ENCODE measurements at regions not wholly inside any gene's neighbourhood (a gene's known extent, or its start where the extent isn't known, plus 50 kb on each side); places are given as distances from the start of the nearest gene placed in this dataset.

GRCh38 chr16:5852151-5852550 is 754.6 kb upstream of the EEF2KMT start:
- H3K9me3 Mint-ChIP-seq, result peaks cover 27% of the 10 kb centered on the region
- H3K4me1 Mint-ChIP-seq (ENCODE audit: low read depth), result peaks cover 2% of the 10 kb centered on the region
- no peaks in the 10 kb centered on the region for H3K36me3 Mint-ChIP-seq (ENCODE audit: low read depth)
- H3K27me3 Mint-ChIP-seq (ENCODE audit: low read depth), result no peaks in the 10 kb centered on the region
- no peak for DNase-seq (ENCODE audit: low spot score)
- no peak overlapping the region for H3K4me3 Mint-ChIP-seq
- H3K27ac Mint-ChIP-seq, result no peak overlapping the region

GRCh38 chr16:5851393-5851982 is 753.9 kb upstream of the EEF2KMT start:
- DNase-seq (ENCODE audit: low spot score), result no peak
- Mint-ChIP-seq H3K27me3 (ENCODE audit: low read depth) (no peaks in the 10 kb centered on the region), H3K27ac (no peak overlapping the region), H3K36me3 (ENCODE audit: low read depth) (no peaks in the 10 kb centered on the region), H3K9me3 (peaks cover 27% of the 10 kb centered on the region), H3K4me3 (no peak overlapping the region), H3K4me1 (ENCODE audit: low read depth) (peaks cover 2% of the 10 kb centered on the region)

GRCh38 chr16:5850632-5851392 is 753.2 kb upstream of the EEF2KMT start:
- H3K27me3 Mint-ChIP-seq (ENCODE audit: low read depth), result no peaks in the 10 kb centered on the region
- peaks cover 2% of the 10 kb centered on the region for H3K4me1 Mint-ChIP-seq (ENCODE audit: low read depth)
- no peaks in the 10 kb centered on the region for H3K36me3 Mint-ChIP-seq (ENCODE audit: low read depth)
- H3K4me3 Mint-ChIP-seq, result no peak overlapping the region
- DNase-seq (ENCODE audit: low spot score), result no peak
- H3K27ac Mint-ChIP-seq, result no peak overlapping the region
- H3K9me3 Mint-ChIP-seq, result peaks cover 27% of the 10 kb centered on the region

- Mint-ChIP-seq H3K27me3 (ENCODE audit: low read depth) (no peaks in the 10 kb centered on the region), H3K9me3 (peaks cover 34% of the 10 kb centered on the region), H3K27ac (no peak overlapping the region), H3K4me3 (no peak overlapping the region), H3K4me1 (ENCODE audit: low read depth) (no peaks in the 10 kb centered on the region), H3K36me3 (ENCODE audit: low read depth) (no peaks in the 10 kb centered on the region)
- DNase-seq (ENCODE audit: low spot score), result no peak
Measured at GRCh38 chr16:5845046-5845445, 747.5 kb upstream of the EEF2KMT start.

DNA sequence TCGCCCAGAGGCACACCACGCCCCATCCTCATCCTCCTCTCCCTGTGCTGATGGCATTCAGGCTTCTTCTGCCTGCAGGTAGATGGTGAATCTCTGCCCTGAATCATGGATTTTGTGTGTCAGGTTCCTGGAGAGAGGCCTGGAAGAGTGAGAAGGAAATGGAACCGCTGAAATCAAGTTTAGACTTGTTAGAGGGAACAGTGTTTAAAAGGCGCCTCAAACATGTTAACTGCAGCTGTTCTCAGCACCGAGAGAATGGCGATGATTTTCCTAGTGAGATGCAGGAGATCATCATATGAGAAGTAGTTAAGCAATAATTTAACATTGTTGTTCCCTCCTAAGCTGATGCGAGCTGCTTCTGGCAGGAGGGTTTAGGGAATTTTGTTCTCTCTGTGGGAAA is 744.4 kb upstream of the EEF2KMT start:
- DNase-seq (ENCODE audit: low spot score), result no peak
- no peaks in the 10 kb centered on the region for H3K4me1 Mint-ChIP-seq (ENCODE audit: low read depth)
- H3K36me3 Mint-ChIP-seq (ENCODE audit: low read depth), result no peaks in the 10 kb centered on the region
- H3K27ac Mint-ChIP-seq, result no peak overlapping the region
- peaks cover 49% of the 10 kb centered on the region for H3K9me3 Mint-ChIP-seq
- H3K27me3 Mint-ChIP-seq (ENCODE audit: low read depth), result no peaks in the 10 kb centered on the region
- no peak overlapping the region for H3K4me3 Mint-ChIP-seq

GRCh38 chr16:5838725-5839124 is 741.1 kb upstream of the EEF2KMT start:
- Mint-ChIP-seq H3K9me3 (peaks cover 60% of the 10 kb centered on the region), H3K4me3 (no peak overlapping the region), H3K4me1 (ENCODE audit: low read depth) (no peaks in the 10 kb centered on the region)

GRCh38 chr16:5838071-5838470 is 740.5 kb upstream of the EEF2KMT start:
- no peaks in the 10 kb centered on the region for H3K27me3 Mint-ChIP-seq (ENCODE audit: low read depth)
- H3K4me3 Mint-ChIP-seq, result no peak overlapping the region
- H3K27ac Mint-ChIP-seq, result no peak overlapping the region

More at GRCh38 chr16:5838725-5839124, 741.1 kb upstream of the EEF2KMT start:
- no peaks in the 10 kb centered on the region for H3K36me3 Mint-ChIP-seq (ENCODE audit: low read depth)
- no peaks in the 10 kb centered on the region for H3K27me3 Mint-ChIP-seq (ENCODE audit: low read depth)
- DNase-seq (ENCODE audit: low spot score), result no peak
- no peak overlapping the region for H3K27ac Mint-ChIP-seq

DNA sequence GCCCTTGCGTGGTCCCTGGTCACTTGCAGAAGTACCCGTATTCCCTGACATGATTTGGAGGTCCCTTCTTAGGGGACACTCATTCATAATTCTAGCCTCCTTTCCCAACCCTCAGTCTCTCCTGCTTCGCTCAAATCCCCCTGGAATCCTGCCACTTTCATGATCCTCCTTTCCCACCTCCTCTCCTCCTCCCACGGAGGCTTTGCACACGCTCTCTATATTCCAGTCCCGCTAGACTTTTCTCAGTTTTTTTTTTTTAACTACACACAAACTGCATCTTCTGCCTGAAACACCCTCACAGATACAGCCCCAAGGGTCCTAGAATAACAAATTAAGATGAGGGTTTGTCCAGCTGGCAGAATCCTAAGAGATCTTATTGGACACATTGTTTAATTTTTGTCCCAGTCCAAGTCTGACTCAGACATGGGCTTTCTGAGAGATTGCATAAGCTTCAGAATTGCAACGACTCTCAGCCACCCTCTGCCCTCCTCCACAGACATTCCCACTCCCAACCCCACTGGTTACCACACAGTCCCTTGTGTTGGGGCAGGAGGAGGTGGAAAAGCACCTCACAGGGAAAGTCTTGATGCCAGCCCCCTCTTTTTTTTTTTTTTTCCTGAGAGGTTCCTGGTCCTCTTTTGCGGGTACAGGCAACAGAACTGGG is 739.5 kb upstream of the EEF2KMT start:
- Mint-ChIP-seq H3K36me3 (ENCODE audit: low read depth) (no peaks in the 10 kb centered on the region), H3K27me3 (ENCODE audit: low read depth) (no peaks in the 10 kb centered on the region), H3K4me3 (no peak overlapping the region), H3K27ac (no peak overlapping the region), H3K4me1 (ENCODE audit: low read depth) (no peaks in the 10 kb centered on the region), H3K9me3 (peaks cover 53% of the 10 kb centered on the region)
- no peak for DNase-seq (ENCODE audit: low spot score)

More at GRCh38 chr16:5838071-5838470, 740.5 kb upstream of the EEF2KMT start:
- Mint-ChIP-seq H3K9me3 (peaks cover 53% of the 10 kb centered on the region), H3K36me3 (ENCODE audit: low read depth) (no peaks in the 10 kb centered on the region), H3K4me1 (ENCODE audit: low read depth) (no peaks in the 10 kb centered on the region)
- no peak for DNase-seq (ENCODE audit: low spot score)

DNA sequence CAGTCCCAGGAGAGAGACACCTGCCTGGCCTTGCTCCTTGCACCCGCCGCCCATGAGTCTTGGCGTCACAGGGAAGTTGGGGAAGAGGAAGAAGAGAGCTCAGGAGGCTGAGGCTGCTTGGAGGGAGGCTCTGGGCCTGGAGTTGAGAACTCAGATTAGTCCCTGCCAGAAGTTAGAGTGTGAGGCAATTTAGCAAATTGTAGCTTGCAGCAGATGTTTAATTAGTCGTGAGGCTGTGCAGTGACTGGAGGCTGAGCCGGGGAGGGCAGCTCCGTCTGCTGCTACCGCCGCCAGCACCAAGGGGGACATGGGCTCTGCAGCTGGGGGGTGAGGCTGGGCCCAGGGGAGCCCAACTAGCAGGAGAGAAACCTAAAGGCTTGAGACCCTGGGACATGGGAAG is 738.3 kb upstream of the EEF2KMT start:
- H3K27ac Mint-ChIP-seq, result no peak overlapping the region
- no peaks in the 10 kb centered on the region for H3K4me1 Mint-ChIP-seq (ENCODE audit: low read depth)
- H3K9me3 Mint-ChIP-seq, result peaks cover 49% of the 10 kb centered on the region
- no peak overlapping the region for H3K4me3 Mint-ChIP-seq
- DNase-seq (ENCODE audit: low spot score), result no peak
- no peaks in the 10 kb centered on the region for H3K36me3 Mint-ChIP-seq (ENCODE audit: low read depth)
- no peaks in the 10 kb centered on the region for H3K27me3 Mint-ChIP-seq (ENCODE audit: low read depth)

- Mint-ChIP-seq H3K36me3 (ENCODE audit: low read depth) (no peaks in the 10 kb centered on the region), H3K9me3 (peaks cover 37% of the 10 kb centered on the region), H3K4me1 (ENCODE audit: low read depth) (no peaks in the 10 kb centered on the region), H3K27ac (no peak overlapping the region), H3K27me3 (ENCODE audit: low read depth) (no peaks in the 10 kb centered on the region), H3K4me3 (no peak overlapping the region)
- DNase-seq (ENCODE audit: low spot score), result no peak
Measured at GRCh38 chr16:5826332-5826731, 728.7 kb upstream of the EEF2KMT start.

GRCh38 chr16:5820472-5820871 is 722.9 kb upstream of the EEF2KMT start:
- Mint-ChIP-seq H3K4me1 (ENCODE audit: low read depth) (no peaks in the 10 kb centered on the region), H3K27ac (no peak overlapping the region), H3K4me3 (no peak overlapping the region), H3K9me3 (peaks cover 26% of the 10 kb centered on the region), H3K36me3 (ENCODE audit: low read depth) (no peaks in the 10 kb centered on the region), H3K27me3 (ENCODE audit: low read depth) (no peaks in the 10 kb centered on the region)
- DNase-seq (ENCODE audit: low spot score), result no peak

DNA sequence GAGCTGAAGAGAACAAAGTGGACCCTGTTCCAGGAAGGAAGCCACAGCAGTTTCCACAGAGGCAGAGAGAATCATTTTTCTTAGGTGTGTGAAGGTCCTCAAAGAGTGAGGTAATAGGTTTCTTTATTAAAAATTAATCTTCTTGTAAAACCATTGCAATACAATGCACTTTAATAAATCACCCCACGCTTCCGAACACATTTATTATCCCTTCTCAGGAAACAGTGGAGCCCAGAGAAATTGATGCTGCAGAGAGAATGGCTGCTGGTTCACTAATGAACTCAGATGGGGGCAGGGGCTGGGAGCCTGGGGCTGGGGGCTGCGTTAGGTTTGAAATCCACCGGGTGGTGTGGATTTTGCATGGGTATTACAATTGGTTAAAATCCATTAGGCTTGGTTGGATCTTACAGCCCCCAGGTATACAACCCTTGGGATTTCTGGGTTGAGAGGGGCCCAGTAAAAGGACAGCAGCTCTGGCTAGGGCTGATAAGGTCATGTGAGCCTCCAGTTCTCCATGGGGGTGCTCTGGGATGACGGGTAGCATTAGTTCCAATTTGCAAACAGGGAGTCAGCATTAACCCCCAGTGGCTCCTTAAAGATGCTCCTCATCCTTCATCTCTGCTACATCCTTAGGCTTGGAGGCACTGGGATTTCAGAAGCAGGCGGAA is 718.1 kb upstream of the EEF2KMT start:
- no peaks in the 10 kb centered on the region for H3K36me3 Mint-ChIP-seq (ENCODE audit: low read depth)
- no peak overlapping the region for H3K27ac Mint-ChIP-seq
- H3K4me1 Mint-ChIP-seq (ENCODE audit: low read depth), result no peaks in the 10 kb centered on the region
- H3K4me3 Mint-ChIP-seq, result no peak overlapping the region
- no peaks in the 10 kb centered on the region for H3K27me3 Mint-ChIP-seq (ENCODE audit: low read depth)
- peaks cover 31% of the 10 kb centered on the region for H3K9me3 Mint-ChIP-seq
- DNase-seq (ENCODE audit: low spot score), result no peak

GRCh38 chr16:5801396-5801795 is 703.8 kb upstream of the EEF2KMT start:
- Mint-ChIP-seq H3K27ac (no peak overlapping the region), H3K27me3 (ENCODE audit: low read depth) (no peaks in the 10 kb centered on the region), H3K4me1 (ENCODE audit: low read depth) (no peaks in the 10 kb centered on the region), H3K9me3 (peaks cover 38% of the 10 kb centered on the region), H3K4me3 (no peak overlapping the region), H3K36me3 (ENCODE audit: low read depth) (no peaks in the 10 kb centered on the region)
- no peak for DNase-seq (ENCODE audit: low spot score)

- no peaks in the 10 kb centered on the region for H3K36me3 Mint-ChIP-seq (ENCODE audit: low read depth)
- no peaks in the 10 kb centered on the region for H3K4me1 Mint-ChIP-seq (ENCODE audit: low read depth)
- H3K27me3 Mint-ChIP-seq (ENCODE audit: low read depth), result no peaks in the 10 kb centered on the region
- DNase-seq (ENCODE audit: low spot score), result no peak
- no peak overlapping the region for H3K27ac Mint-ChIP-seq
- H3K4me3 Mint-ChIP-seq, result no peak overlapping the region
- H3K9me3 Mint-ChIP-seq, result peaks cover 31% of the 10 kb centered on the region
Measured at GRCh38 chr16:5793556-5793955, 696.0 kb upstream of the EEF2KMT start.

Measured in T-helper 2 cell treated with Interferon-gamma antibody and Interleukin-4, amounts not matched to agents 5 μg/mL and 100 μg/mL, for 36 hours (primary cell).